NCI-H446 treated with DMSO at 0.1 percent for 48 hours (cell line): ENCODE measurements at regions not wholly inside any gene's neighbourhood (a gene's known extent, or its start where the extent isn't known, plus 50 kb on each side); places are given as distances from the start of the nearest gene placed in this dataset.
"Not testable (repeated sequence)": the region's sequence is repeated elsewhere in the genome, so short reads cannot be mapped to it uniquely, and the experiment has no call there.

Experiments
- DNase-seq: peaks from one replicate; lab custom pipeline; 2025; lab: John Stamatoyannopoulos, UW

- peak; percentile 6 for DNase-seq
Measured at GRCh38 chr4:45215976-45216542, 489.7 kb upstream of the GNPDA2 start.

DNA sequence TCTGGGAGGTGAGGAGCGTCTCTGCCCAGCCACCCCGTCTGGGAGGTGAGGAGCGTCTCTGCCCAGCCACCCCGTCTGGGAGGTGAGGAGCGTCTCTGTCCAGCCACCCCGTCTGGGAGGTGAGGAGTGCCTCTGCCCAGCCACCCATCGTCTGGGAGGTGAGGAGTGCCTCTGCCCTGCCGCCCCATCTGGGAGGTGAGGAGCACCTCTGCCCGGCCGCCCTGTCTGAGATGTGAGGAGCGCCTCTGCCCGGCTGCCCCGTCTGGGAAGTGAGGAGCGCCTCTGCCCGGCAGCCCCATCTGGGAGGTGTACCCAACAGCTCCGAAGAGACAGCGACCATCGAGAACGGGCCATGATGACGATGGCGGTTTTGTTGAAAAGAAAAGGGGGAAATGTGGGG lies 482.1 kb upstream of the GNPDA2 start:
- not testable (repeated sequence) for DNase-seq

- not testable (repeated sequence) for DNase-seq
Measured at GRCh38 chr4:45207864-45208331, 481.5 kb upstream of the GNPDA2 start.

GRCh38 chr4:45207241-45207863 lies 481.0 kb upstream of the GNPDA2 start:
- not testable (repeated sequence) for DNase-seq

DNA sequence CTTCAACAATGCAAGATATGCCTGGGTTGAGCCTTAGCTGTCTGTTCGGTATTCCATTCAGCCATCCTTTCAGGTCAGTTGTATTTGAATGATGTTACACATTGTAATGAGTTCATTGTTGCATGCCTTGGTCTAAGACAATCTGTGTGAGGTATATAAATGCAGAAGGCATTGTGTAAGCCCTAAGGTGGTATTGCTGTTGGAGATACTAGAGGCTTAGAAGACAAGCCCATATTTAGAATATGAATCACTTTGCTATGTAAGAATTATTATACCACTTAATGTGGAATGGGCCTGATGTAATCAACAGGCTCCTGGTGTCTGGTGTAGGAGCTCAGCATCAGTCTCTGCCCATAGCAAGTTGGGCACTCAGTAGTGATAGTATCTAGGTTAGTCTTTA lies 473.4 kb upstream of the GNPDA2 start:
- DNase-seq = no peak

DNA sequence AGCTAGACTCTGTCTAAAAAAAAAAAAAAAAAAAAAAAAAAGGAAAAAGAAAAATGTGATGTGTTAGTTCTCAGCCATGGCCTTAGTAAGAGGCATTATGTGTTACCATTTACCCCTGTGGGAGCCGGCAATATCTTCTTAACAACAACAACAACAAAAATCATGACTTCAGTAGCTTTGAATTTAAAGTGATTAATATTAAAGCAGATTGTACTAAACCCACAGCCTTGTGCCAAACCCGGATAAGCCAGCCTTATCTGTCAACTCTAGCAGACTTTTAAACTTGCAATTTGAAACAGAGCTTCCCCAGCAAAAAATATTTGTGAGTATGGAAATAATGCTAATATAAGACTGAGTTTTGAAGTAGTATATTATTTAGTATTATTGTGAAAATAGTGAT lies 462.1 kb upstream of the GNPDA2 start:
- DNase-seq = no peak

GRCh38 chr4:45186249-45186648 lies 459.9 kb upstream of the GNPDA2 start:
- no peak for DNase-seq

DNA sequence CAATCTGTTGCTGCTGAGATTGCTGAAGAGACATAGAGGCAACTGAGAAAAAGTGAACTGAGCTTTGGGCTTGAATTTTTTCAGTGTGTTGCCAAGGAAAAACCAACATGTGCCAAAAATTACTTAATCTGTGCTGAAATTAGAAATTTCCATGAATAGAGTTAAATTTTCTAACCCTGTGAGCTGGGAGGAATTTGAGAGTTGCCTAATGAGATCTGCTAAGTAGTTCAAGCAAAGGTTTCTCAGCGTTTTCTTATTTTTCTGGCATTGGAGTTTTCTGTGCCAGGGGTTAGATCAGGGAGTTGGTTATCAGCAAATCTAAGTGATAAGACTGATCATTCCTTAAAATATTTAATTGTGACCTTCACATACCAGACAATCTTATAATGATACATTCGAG lies 457.5 kb upstream of the GNPDA2 start:
- DNase-seq = no peak

DNA sequence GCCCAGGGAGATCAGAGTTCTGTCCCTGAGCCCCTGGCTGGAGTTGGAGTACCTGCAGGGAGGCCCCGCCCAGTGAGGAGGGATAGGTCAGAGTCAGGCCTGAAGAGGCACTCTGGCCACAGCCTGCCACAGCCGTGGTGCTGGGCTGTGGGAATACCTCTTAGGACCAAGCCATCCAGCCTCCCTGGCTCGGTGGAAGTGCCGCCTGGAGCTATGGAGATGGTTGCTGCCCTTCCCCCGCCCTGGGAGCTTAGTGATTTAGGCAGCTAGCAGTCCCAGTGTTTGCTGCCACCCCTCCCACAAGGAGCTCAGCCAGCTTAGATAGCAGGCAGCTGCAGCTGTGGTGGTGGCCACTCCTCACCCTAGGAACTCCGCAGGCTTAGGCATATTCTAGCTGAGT lies 446.3 kb upstream of the GNPDA2 start:
- no peak for DNase-seq

DNA sequence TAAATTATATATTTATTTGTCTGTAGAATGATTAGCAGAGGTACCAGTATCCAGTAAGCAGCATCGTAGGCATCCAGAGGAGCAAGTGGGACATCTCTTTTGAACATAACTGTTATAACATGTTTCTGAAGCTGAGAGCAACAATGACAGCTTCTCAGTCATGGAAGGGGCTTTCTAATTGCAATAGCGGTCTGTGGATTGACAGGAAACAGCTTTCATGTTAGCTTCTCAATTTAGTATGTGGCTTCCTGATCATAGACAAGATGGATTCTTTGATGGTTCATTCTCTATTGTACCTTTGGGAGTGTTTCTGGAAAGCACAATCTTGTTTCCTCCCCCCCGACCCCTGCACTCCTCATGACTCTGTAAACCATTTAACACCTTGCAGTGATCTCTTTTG lies 434.6 kb upstream of the GNPDA2 start:
- DNase-seq = no peak

DNA sequence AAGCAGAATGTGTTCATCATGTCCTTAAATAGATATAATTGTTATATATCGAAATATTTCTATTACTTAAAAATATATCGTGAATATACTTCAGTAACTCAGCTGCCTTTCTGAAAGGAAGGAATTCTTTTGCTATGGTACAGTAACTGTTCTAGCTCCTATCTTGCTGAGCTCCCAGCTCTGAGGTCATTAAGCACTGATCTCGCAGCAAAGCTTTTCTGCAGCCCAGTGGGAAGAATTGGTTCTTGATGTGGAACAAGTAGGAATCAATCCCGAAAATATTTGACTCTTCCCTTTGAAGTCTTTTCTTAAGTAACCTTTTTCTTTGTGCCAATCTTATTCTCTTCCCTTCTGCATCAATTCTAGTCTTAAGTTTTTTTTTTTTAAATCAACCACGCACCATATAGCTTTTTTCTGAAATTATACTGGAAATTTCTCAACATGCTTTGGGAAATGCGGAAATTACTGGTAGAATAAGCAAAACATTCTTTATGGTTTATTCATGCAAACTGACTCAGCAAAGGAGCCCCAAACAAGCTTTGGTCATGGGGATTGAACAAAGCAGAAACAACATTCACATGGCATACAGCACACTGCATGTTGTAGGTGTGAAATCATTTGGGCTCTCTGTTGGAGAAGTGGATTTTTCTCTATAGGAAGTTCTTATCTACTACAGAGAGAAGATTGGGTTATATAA lies 428.9 kb upstream of the GNPDA2 start:
- DNase-seq = no peak

GRCh38 chr4:45147866-45148265 lies 421.5 kb upstream of the GNPDA2 start:
- no peak for DNase-seq

DNA sequence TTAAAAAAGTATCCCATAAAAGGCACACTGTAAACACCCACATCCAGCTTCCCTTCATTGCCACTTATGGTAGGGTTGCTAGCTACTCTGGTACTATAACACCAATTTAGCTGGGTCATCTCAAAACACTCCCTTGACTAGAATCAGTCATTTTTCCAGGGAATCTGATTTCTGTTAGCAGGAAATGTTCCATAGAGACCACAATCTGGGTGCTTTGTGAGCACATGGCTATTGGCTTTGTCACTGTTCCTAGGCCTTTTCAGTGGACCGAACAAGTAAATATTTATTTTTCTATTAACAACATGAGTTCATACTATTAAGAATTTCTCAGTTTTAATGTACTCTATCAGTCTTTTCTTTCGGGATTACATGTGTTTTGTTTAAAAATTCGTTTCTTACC lies 404.7 kb upstream of the GNPDA2 start:
- DNase-seq = no peak

DNA sequence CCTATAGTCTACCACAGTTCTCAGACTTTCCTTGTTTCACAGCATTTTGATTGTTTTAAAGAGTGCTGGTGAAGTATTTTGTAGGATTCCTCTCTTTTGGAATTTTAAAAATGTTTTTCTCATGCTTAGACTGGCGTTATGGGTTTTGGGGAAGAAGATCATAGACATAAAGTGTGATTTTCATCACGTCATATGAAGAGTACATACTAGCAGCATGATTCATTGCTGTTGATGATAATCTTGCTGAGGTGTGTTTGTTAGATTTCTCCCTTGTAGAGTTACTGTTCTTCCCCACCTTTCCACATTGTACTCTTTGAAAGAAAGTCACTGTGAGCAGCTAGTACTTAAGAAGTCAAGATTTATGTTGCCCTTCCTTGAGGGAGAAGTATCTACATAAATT lies 396.1 kb upstream of the GNPDA2 start:
- no peak for DNase-seq

- peak; percentile 42 for DNase-seq
Measured at GRCh38 chr4:45121426-45121975, 395.1 kb upstream of the GNPDA2 start.

DNA sequence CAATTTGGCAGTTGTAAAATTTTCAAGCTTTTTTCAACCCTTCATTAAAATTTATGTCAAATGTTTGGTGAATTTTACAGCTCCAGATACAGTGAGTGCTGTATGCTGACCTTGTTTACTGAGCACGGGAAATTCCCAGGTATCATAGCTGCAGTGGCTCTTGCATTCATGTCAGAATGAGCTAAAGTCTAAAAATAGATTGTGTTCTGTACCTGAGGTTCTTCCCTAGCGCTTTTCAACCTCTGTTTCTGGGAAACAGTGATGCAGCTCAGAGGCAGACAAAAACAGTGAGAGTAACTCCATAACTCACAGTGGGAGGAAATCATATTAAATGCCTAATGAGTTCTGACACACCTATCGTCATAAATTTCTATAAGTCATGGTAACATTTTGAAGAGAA lies 393.8 kb upstream of the GNPDA2 start:
- no peak for DNase-seq

GRCh38 chr4:45119376-45119775 lies 393.0 kb upstream of the GNPDA2 start:
- no peak for DNase-seq

- DNase-seq = no peak
Measured at GRCh38 chr4:45102716-45103115, 376.4 kb upstream of the GNPDA2 start.

DNA sequence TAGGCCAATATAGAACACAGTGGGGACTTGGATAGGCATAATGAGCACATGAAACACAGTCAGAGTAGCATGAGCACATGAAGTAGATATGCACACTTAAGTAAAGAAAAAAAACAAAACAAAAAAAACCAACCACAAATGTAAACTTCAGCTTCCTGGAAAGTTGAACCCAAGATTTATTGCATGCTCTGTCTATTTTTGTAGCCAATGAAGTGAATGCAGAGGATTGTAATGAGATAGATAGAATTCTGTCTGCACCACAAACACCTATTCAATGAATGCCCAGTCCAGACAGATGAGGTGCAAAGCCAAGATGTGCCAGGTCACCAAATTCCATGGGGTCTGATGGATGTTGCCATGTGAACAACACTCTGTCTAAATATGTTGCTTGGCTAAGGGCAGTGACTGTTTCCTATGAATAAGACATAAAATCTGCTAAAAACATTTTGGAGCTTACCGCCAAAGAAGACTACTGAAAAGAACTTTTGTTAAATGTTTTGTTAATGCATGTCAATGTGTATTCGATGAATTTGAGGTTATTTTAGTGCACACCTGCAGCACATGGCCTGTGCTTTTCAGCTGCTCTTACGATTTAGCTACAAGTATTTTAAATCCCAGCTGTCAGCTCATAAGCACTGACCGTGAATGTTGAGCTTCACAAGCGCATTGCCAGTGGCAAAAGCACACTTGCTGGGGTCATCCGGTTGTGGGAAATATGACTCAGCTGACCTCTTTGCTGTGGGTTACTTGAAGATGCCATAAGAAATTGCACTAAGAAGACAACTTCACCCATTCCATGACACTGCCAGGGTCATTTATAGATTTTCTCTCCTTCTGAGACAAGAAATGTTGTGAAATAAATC lies 374.8 kb upstream of the GNPDA2 start:
- DNase-seq = no peak

DNA sequence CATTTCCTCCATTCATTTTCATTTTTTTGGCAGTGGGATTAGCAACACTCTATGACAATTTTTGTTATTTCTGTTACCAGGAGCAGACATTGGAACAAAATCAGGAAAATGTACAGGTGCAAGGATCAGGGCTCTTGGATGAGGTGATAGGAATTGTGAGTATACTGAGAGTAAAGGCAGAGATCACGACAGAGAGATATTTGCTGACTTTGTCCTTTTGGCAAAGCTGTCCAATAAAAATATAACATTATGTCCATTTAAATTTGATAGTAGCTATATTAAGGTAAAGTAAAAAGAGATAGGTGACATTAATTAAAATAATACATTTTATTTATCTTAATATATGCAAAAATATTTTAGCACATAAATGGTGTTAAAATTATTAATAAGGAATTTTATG lies 373.1 kb upstream of the GNPDA2 start:
- no peak for DNase-seq

- no peak for DNase-seq
Measured at GRCh38 chr4:45094684-45095083, 368.3 kb upstream of the GNPDA2 start.

DNA sequence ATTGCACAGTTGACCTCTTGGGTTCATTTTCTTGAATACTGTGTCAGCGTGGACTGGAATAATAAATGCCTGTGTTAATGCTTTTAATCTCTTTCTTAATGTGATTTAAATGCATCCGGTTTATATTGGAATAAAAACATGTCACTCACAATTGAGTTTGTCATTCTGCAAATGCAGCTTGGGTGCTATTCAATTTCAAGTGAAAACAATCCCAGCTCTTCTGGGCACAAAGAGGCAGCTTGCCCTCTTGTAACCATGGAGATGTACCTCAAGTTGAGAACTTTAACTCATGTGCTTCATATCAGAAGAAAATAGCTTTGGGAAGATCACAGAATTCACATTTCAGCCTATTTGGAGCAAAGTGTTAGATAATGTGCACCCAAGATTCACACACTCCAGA lies 355.7 kb upstream of the GNPDA2 start:
- DNase-seq = no peak
